Smooth muscle cell (in vitro differentiated cells): ENCODE measurements at regions not wholly inside any gene's neighbourhood (a gene's known extent, or its start where the extent isn't known, plus 50 kb on each side); places are given as distances from the start of the nearest gene placed in this dataset.

Experiments
- DNase-seq: peaks from one replicate; lab custom pipeline; 2025; ENCODE audit not compliant: unreplicated experiment; lab: John Stamatoyannopoulos, UW
- H2AFZ ChIP-seq: fragments of 200-600 bp; sonication (generic); 2 replicates; pipeline ENCODE4 v1.6.0; 2016; ENCODE audit warnings: antibody characterized with exemption, low read depth, mild to moderate bottlenecking
- H3F3A ChIP-seq: fragments of 200-600 bp; sonication (generic); 2 replicates; pipeline ENCODE4 v1.6.0; 2017; ENCODE audit warnings: antibody characterized with exemption, low read depth
- H3K27ac ChIP-seq: fragments of 200-600 bp; sonication (generic); 2 replicates; pipeline ENCODE4 v1.5.1; 2016; ENCODE audit warnings: low read depth, mild to moderate bottlenecking
- H3K27me3 ChIP-seq: fragments of 200-600 bp; sonication (generic); 2 replicates; pipeline ENCODE4 v1.6.1; 2016; ENCODE audit warnings: low read depth, mild to moderate bottlenecking
- H3K36me3 ChIP-seq: fragments of 200-600 bp; sonication (generic); 2 replicates; pipeline ENCODE4 v1.5.1; 2016; ENCODE audit warnings: low read depth
- H3K4me1 ChIP-seq: fragments of 200-600 bp; sonication (generic); 2 replicates; pipeline ENCODE4 v1.5.1; 2016; ENCODE audit warnings: low read depth
- H3K4me2 ChIP-seq: fragments of 200-600 bp; sonication (generic); 2 replicates; pipeline ENCODE4 v1.6.0; 2016; ENCODE audit warnings: mild to moderate bottlenecking
- H3K4me3 ChIP-seq: fragments of 200-600 bp; sonication (generic); 2 replicates; pipeline ENCODE4 v1.5.1; 2016; ENCODE audit warnings: mild to moderate bottlenecking
- H3K79me2 ChIP-seq: fragments of 200-600 bp; sonication (generic); 2 replicates; pipeline ENCODE4 v1.6.0; 2016; ENCODE audit warnings: low read depth, mild to moderate bottlenecking
- H3K9ac ChIP-seq: fragments of 200-600 bp; sonication (generic); 2 replicates; pipeline ENCODE4 v1.6.0; 2016; ENCODE audit warnings: low read depth
- H3K9me3 ChIP-seq: fragments of 200-600 bp; sonication (generic); replicated peaks from 2 replicates; pipeline ENCODE4 v1.5.1; 2016; ENCODE audit warnings: low read depth
- H4K20me1 ChIP-seq: fragments of 200-600 bp; sonication (generic); 2 replicates; pipeline ENCODE4 v1.6.0; 2016; ENCODE audit warnings: low read depth
- WGBS: methylation state at CpG from one replicate; pipeline ENCODE4 v1.1.7; 2016; ENCODE audit warnings: low lambda C conversion rate; 5-methylcytosine and 5-hydroxymethylcytosine counted together
- TF ChIP-seq, protein P1 (sequence below): fragments of 200-600 bp; sonication (generic); IDR thresholded peaks from 2 replicates; pipeline ENCODE4 v1.5.1; 2017; ENCODE audit warnings: borderline replicate concordance, mild to moderate bottlenecking, antibody characterized with exemption; ENCODE audit not compliant: insufficient read depth, poor library complexity, severe bottlenecking

DNA sequence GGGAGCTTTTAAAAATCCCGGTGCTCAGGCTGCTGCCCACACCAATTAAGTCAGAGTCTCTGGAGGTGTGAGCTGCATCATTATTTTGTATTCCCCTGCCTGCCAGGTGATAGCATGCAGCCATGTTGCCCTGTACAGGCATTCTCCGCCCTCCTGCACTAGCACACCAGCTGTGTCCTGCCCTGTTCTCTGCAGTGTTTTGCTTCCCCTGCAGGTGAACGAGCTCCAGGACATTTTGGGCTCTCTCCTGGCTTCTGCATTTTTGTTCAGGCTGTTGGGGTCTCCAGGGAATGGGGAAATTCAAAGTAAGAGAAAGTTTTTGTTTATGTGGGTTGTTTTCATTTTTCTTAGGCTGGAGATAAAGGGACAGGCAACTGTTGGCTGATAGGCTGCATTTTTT is 271.0 kb upstream of the COBL start:
- H3F3A ChIP-seq = no peaks in the 10 kb centered on the region
- H3K4me3 ChIP-seq = no peak overlapping the region
- no peak overlapping the region for H3K9ac ChIP-seq
- no peaks in the 10 kb centered on the region for H3K4me1 ChIP-seq
- no peak overlapping the region for H2AFZ ChIP-seq
- WGBS = 88% methylated on average over 3 of the region's 3 CpGs
- H3K27ac ChIP-seq = no peak overlapping the region
- H3K79me2 ChIP-seq = no peaks in the 10 kb centered on the region
- peaks cover 35% of the 10 kb centered on the region for H3K27me3 ChIP-seq
- no peaks in the 10 kb centered on the region for H3K9me3 ChIP-seq
- TF ChIP-seq, protein P1, sequence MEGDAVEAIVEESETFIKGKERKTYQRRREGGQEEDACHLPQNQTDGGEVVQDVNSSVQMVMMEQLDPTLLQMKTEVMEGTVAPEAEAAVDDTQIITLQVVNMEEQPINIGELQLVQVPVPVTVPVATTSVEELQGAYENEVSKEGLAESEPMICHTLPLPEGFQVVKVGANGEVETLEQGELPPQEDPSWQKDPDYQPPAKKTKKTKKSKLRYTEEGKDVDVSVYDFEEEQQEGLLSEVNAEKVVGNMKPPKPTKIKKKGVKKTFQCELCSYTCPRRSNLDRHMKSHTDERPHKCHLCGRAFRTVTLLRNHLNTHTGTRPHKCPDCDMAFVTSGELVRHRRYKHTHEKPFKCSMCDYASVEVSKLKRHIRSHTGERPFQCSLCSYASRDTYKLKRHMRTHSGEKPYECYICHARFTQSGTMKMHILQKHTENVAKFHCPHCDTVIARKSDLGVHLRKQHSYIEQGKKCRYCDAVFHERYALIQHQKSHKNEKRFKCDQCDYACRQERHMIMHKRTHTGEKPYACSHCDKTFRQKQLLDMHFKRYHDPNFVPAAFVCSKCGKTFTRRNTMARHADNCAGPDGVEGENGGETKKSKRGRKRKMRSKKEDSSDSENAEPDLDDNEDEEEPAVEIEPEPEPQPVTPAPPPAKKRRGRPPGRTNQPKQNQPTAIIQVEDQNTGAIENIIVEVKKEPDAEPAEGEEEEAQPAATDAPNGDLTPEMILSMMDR = no peak
- no peaks in the 10 kb centered on the region for H4K20me1 ChIP-seq
- no peak overlapping the region for H3K4me2 ChIP-seq
- no peaks in the 10 kb centered on the region for H3K36me3 ChIP-seq
- DNase-seq = no peak

DNA sequence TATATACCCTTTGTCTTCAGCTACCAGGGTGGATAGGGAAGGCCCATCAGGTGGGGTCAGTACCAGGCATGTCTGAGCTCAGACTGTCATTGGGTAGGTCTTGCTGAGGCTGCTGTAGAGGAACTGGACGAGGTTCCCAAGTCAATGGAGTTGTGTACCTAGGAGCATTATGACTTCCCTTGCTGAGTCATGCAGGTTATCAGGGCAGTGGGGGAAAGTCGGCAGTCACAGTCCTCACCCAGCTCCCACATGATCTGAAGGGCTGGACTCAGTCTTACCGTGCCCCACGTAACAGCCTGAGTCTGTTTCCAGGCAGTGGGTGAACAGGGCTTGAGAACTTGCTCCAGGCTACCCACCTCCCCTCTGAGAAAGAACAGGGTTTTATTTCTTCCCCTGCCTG is 260.8 kb upstream of the COBL start:
- H3K4me1 ChIP-seq = no peaks in the 10 kb centered on the region
- H3K9ac ChIP-seq = no peak overlapping the region
- H2AFZ ChIP-seq = no peak overlapping the region
- H3K4me3 ChIP-seq = no peak overlapping the region
- H3K27me3 ChIP-seq = no peaks in the 10 kb centered on the region
- H3K4me2 ChIP-seq = no peak overlapping the region
- 99% methylated on average over 4 of the region's 4 CpGs for WGBS
- H3K27ac ChIP-seq = no peak overlapping the region
- TF ChIP-seq, protein P1 = no peak
- no peak for DNase-seq
- no peaks in the 10 kb centered on the region for H3F3A ChIP-seq
- no peaks in the 10 kb centered on the region for H3K79me2 ChIP-seq
- no peaks in the 10 kb centered on the region for H3K9me3 ChIP-seq
- H4K20me1 ChIP-seq = no peaks in the 10 kb centered on the region
- H3K36me3 ChIP-seq = no peaks in the 10 kb centered on the region

DNA sequence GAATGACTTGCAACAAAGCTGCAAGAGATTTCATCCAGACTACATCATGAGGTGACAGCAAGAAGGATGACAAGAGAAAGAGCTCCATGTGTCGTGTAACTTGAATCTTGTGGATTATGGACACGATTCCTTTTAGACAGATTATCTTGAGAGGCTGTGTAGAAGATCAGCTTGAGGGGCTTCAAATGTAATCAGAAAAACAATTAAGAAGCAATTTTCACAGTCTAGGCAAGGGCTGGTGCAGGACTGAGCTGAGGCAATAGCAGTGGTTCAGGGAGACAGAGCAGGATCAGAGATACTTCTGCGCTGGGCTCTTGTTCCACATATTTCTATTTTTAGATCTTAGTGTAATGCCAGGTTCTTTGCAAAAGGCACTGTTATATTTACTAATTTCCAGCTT is 253.0 kb upstream of the COBL start:
- Histone ChIP-seq H3K4me2 (no peak overlapping the region), H3K79me2 (no peaks in the 10 kb centered on the region), H3K9me3 (no peaks in the 10 kb centered on the region), H3K4me3 (no peak overlapping the region), H2AFZ (no peak overlapping the region), H3K27me3 (no peaks in the 10 kb centered on the region), H3K27ac (no peak overlapping the region), H3K4me1 (no peaks in the 10 kb centered on the region), H4K20me1 (no peaks in the 10 kb centered on the region), H3K36me3 (no peaks in the 10 kb centered on the region), H3F3A (no peaks in the 10 kb centered on the region), H3K9ac (no peak overlapping the region)
- no peak for DNase-seq
- WGBS = 35% methylated on average over 3 of the region's 3 CpGs
- TF ChIP-seq, protein P1 = no peak

DNA sequence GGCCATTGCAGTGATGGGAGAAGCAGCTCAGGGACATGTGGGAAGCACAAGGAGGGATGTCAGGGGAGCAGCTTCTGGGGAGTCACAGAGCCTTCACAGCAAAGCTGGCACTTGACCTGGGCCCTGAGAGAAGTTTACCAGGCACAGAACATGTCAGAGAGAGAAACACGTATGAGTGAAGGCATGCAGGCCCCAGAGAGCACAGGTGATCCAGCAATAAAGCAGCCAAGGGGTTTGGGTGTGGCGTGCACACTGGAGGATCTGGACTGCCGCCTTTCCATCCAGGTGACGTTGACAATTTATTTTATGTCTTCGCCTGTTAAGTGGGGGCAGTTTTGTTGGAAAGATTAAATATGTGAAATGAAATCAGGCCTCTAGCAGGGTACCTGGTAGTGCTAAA is 252.6 kb upstream of the COBL start:
- WGBS = 92% methylated on average over 5 of the region's 5 CpGs
- Histone ChIP-seq H2AFZ (no peak overlapping the region), H3K4me2 (no peak overlapping the region), H4K20me1 (no peaks in the 10 kb centered on the region), H3K27me3 (no peaks in the 10 kb centered on the region), H3K9me3 (no peaks in the 10 kb centered on the region), H3F3A (no peaks in the 10 kb centered on the region), H3K9ac (no peak overlapping the region), H3K27ac (no peak overlapping the region), H3K4me3 (no peak overlapping the region), H3K4me1 (no peaks in the 10 kb centered on the region), H3K79me2 (no peaks in the 10 kb centered on the region), H3K36me3 (no peaks in the 10 kb centered on the region)
- TF ChIP-seq, protein P1 = no peak
- DNase-seq = no peak
